ENCODE measurements at regions not wholly inside any gene's neighbourhood (a gene's known extent, or its start where the extent isn't known, plus 50 kb on each side); places are given as distances from the start of the nearest gene placed in this dataset.

- no peak for DNase-seq (ENCODE audit: low read depth in 2 of 2)
Observed at GRCh38 chr6:53744321-53744720, 50.5 kb upstream of the LRRC1 start.

DNA sequence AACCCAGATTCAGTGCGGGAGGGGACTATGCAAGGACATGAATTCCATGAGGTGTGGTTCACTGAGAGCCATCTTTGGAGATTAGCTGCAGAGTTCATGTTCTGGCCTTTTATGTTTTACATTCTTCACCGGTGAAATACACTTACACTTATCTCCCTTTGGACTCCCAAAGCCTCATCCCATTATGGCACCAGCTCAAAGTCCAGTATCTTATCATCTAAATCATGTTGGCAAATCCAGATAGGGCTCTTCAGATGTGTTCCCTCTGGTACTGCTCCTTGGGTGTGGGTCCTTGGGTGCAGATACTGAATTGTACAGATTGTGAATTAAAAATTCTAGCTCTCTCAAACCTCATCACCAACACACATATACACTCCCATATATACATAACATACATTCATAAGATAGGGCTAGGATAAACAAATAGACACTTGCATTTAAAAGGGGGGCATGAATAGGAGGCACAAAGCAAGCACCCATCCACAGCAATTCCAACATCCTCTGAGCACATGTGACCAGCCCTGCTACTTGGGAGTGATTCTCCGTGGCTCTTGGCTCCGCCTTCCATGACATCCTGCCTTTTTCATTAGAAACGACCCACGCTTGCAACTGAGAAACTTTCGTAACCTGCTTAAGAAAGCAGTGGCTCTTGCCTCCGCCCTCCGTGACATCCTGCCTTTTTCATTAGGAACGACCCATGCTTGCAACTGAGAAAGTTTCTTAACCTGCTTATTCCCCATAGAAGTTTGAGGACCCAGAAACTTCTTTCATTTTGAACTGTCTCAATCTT is 53.6 kb upstream of the LRRC1 start:
- no peak for DNase-seq (ENCODE audit: low read depth in 2 of 2)

DNA sequence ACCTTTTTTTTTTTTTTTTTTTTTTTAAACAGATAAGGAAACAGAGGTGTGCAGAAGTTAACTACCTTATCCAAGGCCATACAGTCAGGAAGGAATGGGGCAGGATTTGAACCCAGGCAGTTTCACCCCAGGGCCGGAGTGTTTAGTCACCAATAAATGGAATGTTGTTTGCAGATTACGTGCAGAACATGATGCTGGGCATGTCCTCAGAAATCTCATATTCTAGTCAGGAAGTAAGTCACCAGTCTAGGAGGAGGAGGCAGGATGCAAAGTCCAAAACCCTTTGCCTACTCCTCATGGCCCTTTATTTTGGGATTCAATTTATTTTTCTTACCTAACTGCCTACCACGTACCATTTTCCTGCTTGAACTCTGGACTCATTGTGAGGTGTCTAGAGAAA is 57.1 kb upstream of the LRRC1 start:
- DNase-seq (ENCODE audit: low read depth in 2 of 2) = no peak

DNA sequence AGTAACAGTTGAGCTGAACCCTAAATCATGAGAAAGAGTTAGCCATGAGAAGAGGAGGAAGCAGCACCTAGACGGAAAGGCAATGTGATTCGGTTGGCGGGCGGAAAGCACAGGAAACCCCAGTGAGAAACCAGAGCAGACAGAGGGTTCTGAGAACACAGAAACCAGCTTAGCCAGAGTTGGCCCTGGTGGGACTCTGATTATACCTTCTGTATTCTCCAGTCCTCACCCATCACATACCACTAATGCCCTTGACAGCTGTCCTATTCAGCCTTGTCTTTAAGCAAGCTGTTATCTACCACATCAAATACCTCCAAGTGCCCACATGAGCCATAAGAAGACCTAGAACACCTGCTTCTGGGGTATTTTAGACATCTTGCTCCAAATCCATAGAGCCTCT is 58.9 kb upstream of the LRRC1 start:
- DNase-seq (ENCODE audit: low read depth in 2 of 2) = no peak

GRCh38 chr6:53734473-53735299 is 60.1 kb upstream of the LRRC1 start:
- no peak for DNase-seq (ENCODE audit: low read depth in 2 of 2)

DNA sequence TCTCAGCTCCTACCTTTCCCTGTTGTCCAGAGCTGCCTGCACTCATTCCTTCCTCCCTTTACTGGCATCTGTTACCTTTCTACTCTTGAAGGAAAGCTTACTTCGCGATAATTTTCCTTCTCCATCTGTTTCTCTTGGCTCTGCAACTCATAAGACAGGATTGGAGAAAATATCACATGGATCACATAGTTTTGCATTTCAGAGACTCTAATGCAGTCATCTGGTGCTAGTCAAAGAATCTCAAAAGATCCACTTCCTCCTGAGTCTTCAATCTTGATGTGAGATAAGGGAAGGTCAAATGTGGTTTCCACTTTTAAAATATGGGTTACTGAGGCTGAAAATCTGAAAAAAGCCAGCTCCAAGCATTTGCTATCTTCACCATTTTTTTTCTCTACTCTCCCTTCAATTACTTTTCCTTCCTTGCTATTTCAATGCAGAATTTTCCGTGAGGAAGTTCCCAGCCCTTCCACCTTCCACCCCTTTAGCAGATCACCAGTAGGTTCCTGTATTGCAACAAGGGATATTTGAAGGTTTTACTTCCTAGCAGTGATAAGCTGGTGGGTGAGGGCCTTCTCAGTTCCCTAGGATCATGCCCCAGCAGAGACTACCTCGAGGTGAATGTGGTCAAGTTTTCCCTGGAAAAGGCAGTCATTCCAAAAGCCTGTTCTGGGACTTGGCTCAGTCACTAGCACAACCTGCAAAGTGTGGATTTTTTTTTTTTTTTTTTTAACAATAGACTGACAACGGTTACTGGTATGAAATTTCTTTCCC is 62.8 kb upstream of the LRRC1 start:
- DNase-seq (ENCODE audit: low read depth in 2 of 2) = no peak

GRCh38 chr6:53730767-53731166 is 64.0 kb upstream of the LRRC1 start:
- no peak for DNase-seq (ENCODE audit: low read depth in 2 of 2)

GRCh38 chr6:53728570-53729194 is 63.1 kb upstream of the KLHL31 start:
- DNase-seq (ENCODE audit: low read depth in 2 of 2) = peak in 1 of 2 donors; percentile 19

GRCh38 chr6:53727748-53728147 is 62.2 kb upstream of the KLHL31 start:
- DNase-seq (ENCODE audit: low read depth in 2 of 2) = no peak

- peak; percentile 38 to 40 for DNase-seq (ENCODE audit: low read depth in 2 of 2)
Observed at GRCh38 chr6:53725791-53726575, 60.4 kb upstream of the KLHL31 start.

- no peak for DNase-seq (ENCODE audit: low read depth in 2 of 2)
Observed at GRCh38 chr6:53724501-53724900, 58.9 kb upstream of the KLHL31 start.

DNA sequence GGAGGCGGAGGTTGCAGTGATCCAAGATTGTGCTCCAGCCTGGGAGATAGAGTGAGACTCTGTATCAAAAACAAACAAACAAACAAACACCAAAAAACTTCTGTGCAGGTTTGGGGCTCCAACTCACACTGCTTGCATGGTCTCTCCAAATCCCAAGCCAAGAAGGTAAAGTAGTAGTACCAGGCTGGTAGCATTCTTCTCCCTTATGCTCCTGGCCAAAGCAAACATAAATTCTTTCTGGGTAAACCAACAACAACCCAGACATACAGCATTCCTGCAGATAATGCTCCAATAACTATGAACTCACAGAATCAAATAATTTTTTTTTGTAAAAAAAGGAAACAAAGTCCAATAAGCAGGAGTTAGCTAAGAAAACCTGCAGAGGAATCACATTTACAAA is 57.8 kb upstream of the KLHL31 start:
- DNase-seq (ENCODE audit: low read depth in 2 of 2) = no peak

DNA sequence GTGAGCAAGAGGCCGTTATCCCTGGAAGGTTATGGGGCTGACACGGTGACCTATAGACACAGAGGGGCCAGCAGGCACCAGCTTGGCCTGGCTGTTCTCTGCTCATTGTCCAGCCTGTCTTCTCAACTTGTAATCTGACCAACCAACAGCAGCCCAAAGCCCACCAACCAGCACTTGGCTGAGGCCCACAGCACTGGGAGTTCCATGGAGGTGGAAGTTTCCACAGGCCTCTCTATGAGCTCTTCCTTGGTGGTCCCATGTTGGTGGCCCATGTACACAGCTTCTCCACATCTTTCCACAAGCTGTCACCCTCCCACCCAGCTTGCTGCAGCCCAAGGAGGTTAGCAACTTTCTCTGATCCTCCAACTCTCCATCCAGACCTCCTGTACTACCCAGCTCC is 56.2 kb upstream of the KLHL31 start:
- DNase-seq (ENCODE audit: low read depth in 2 of 2) = no peak

- DNase-seq (ENCODE audit: low read depth in 2 of 2) = no peak
Observed at GRCh38 chr6:53718597-53719460, 53.3 kb upstream of the KLHL31 start.

DNA sequence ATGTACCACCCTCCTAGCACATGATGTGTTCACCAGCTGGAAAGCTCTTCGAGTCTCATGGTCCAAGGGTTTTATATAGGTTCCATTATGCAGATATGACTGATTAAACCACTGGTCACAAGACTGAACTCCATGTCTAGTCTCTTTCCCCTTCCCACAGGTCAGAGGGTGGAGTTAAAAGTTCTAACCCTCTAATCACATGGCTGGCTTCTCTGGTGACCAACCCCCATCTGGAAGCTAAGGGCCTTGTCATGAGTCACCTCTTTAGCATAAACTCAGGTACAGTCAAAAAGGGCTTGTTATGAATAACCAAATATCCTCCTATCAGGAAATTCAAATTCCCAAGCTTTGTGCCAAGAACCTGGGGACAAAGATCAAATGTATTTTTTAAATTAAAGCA is 52.0 kb upstream of the KLHL31 start:
- DNase-seq (ENCODE audit: low read depth in 2 of 2) = no peak

DNA sequence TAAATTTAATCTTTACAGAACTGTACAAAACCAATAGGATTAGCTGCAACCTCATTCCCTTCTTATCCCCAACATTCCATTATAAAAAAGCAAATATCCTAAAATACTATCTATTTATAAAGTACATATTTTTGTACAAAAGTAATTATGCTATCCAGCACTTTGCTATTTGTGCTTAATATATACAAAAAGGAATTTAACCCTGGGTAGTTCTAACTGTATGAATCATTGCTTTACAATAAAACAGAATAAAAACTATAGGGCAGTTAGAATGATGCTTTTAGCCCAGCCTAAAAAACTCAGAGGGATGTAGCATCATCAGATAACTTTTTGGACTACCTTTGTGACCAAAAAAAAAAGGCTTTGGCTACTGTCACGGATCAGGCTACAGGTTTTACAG is 49.9 kb upstream of the KLHL31 start:
- DNase-seq (ENCODE audit: low read depth in 2 of 2) = no peak
